ENCODE measurements at regions not wholly inside any gene's neighbourhood (a gene's known extent, or its start where the extent isn't known, plus 50 kb on each side); places are given as distances from the start of the nearest gene placed in this dataset.

DNA sequence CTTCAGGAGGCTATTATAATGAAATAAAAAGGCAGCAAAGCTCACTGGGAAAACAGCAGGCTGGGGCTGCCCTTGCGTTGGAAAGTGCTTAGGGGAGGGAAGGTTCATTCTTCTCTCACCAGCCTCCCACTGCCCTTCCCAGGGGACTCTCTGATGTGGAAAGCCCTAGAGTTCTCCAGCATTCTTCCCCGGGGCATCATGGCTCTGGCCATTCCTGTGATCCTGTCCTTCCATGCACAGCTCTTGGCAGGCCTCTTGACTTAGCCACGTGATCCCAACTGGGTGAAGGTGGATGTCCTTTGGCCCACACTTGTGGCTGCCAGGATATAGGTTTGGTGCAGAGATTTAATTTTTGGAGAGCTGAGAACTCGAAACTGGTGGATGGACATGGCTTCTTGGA is 58.0 kb upstream of the ZNF831 start:
- TF ChIP-seq ZBTB21 (CRISPR knock-in tag; IDR thresholded peaks at IDR 0.05; ENCODE audit: borderline replicate concordance) (no peak), FOXK1 (CRISPR knock-in tag; IDR thresholded peaks at IDR 0.05) (no peak), MYBL2 (CRISPR knock-in tag; IDR thresholded peaks at IDR 0.05) (no peak), SP1 (CRISPR knock-in tag; conservative IDR thresholded peaks at IDR 0.05) (no peak), FOXJ3 (CRISPR knock-in tag; IDR thresholded peaks at IDR 0.05; ENCODE audit: borderline replicate concordance) (no peak), EMX1 (CRISPR knock-in tag; IDR thresholded peaks at IDR 0.05) (no peak), NR2C2 (CRISPR knock-in tag; IDR thresholded peaks at IDR 0.05) (no peak), ZNF121 (CRISPR knock-in tag; IDR thresholded peaks at IDR 0.05) (no peak), RELA (CRISPR knock-in tag; IDR thresholded peaks at IDR 0.05; ENCODE audit: borderline replicate concordance) (no peak)
- TF ChIP-seq, protein P1, sequence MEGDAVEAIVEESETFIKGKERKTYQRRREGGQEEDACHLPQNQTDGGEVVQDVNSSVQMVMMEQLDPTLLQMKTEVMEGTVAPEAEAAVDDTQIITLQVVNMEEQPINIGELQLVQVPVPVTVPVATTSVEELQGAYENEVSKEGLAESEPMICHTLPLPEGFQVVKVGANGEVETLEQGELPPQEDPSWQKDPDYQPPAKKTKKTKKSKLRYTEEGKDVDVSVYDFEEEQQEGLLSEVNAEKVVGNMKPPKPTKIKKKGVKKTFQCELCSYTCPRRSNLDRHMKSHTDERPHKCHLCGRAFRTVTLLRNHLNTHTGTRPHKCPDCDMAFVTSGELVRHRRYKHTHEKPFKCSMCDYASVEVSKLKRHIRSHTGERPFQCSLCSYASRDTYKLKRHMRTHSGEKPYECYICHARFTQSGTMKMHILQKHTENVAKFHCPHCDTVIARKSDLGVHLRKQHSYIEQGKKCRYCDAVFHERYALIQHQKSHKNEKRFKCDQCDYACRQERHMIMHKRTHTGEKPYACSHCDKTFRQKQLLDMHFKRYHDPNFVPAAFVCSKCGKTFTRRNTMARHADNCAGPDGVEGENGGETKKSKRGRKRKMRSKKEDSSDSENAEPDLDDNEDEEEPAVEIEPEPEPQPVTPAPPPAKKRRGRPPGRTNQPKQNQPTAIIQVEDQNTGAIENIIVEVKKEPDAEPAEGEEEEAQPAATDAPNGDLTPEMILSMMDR (IDR thresholded peaks at IDR 0.05) = no peak
- TF ChIP-seq, protein P2, sequence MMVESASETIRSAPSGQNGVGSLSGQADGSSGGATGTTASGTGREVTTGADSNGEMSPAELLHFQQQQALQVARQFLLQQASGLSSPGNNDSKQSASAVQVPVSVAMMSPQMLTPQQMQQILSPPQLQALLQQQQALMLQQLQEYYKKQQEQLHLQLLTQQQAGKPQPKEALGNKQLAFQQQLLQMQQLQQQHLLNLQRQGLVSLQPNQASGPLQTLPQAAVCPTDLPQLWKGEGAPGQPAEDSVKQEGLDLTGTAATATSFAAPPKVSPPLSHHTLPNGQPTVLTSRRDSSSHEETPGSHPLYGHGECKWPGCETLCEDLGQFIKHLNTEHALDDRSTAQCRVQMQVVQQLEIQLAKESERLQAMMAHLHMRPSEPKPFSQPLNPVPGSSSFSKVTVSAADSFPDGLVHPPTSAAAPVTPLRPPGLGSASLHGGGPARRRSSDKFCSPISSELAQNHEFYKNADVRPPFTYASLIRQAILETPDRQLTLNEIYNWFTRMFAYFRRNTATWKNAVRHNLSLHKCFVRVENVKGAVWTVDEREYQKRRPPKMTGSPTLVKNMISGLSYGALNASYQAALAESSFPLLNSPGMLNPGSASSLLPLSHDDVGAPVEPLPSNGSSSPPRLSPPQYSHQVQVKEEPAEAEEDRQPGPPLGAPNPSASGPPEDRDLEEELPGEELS (CRISPR knock-in tag; IDR thresholded peaks at IDR 0.05) = no peak
- TF ChIP-seq, protein P3, sequence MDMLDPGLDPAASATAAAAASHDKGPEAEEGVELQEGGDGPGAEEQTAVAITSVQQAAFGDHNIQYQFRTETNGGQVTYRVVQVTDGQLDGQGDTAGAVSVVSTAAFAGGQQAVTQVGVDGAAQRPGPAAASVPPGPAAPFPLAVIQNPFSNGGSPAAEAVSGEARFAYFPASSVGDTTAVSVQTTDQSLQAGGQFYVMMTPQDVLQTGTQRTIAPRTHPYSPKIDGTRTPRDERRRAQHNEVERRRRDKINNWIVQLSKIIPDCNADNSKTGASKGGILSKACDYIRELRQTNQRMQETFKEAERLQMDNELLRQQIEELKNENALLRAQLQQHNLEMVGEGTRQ (CRISPR knock-in tag; IDR thresholded peaks at IDR 0.05) = no peak
- TF ChIP-seq, protein P4, sequence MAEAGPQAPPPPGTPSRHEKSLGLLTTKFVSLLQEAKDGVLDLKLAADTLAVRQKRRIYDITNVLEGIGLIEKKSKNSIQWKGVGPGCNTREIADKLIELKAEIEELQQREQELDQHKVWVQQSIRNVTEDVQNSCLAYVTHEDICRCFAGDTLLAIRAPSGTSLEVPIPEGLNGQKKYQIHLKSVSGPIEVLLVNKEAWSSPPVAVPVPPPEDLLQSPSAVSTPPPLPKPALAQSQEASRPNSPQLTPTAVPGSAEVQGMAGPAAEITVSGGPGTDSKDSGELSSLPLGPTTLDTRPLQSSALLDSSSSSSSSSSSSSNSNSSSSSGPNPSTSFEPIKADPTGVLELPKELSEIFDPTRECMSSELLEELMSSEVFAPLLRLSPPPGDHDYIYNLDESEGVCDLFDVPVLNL (CRISPR knock-in tag; IDR thresholded peaks at IDR 0.05; ENCODE audit: borderline replicate concordance, low read depth) = no peak
- TF ChIP-seq, protein P5, sequence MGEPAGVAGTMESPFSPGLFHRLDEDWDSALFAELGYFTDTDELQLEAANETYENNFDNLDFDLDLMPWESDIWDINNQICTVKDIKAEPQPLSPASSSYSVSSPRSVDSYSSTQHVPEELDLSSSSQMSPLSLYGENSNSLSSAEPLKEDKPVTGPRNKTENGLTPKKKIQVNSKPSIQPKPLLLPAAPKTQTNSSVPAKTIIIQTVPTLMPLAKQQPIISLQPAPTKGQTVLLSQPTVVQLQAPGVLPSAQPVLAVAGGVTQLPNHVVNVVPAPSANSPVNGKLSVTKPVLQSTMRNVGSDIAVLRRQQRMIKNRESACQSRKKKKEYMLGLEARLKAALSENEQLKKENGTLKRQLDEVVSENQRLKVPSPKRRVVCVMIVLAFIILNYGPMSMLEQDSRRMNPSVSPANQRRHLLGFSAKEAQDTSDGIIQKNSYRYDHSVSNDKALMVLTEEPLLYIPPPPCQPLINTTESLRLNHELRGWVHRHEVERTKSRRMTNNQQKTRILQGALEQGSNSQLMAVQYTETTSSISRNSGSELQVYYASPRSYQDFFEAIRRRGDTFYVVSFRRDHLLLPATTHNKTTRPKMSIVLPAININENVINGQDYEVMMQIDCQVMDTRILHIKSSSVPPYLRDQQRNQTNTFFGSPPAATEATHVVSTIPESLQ (CRISPR knock-in tag; IDR thresholded peaks at IDR 0.05) = no peak
